ENCODE measurements at regions not wholly inside any gene's neighbourhood (a gene's known extent, or its start where the extent isn't known, plus 50 kb on each side); places are given as distances from the start of the nearest gene placed in this dataset.
A peak's percentile ranks its signal among the peaks of the same experiment; 100 is the strongest.

DNA sequence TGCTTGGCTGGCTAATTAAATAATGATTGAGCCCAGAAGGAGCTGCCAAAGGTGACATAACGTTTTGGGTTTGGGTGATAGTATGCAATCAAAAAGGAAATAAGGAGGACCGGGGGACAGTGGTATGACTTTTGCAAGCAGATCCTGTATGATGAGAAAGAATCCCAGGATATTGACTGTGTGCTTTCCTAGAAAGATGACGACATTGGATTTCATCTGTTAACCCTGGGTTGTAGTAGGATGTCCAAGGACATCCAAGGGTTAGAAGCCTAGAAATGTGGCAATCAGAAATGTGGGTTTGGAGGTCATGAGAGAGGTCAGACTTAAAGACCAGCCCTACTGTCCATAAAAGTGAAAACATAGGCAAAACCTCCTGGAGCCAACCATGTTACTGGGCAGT, 50.3 kb upstream of the HMHB1 start:
- DNase-seq (ENCODE audit: low read depth, low spot score), result no peak
- in situ Hi-C loops (cut with HindIII; ENCODE audit: low pct_unique_long_range_greater_than_20kb, low sequenced_read_pairs), result no loop called here

DNA sequence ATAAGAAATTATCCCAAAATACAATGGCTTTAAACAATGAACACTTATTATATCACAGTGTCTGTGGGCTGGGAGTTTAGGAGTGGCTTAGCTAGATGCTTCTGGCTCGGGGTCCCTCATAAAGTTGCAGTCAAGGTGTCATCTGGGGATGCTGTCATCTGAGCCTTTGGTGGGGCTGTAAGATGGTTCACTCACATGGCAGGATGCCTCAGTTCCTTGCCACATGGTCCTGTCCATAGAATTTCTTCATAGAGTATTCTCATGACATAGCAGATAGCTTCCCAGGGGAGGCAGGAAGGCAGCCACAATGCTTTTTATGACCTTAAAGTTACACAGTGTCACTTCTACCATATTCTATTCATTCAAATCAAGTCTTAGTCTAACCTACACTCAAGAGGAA, 51.2 kb upstream of the HMHB1 start:
- no peak for DNase-seq (ENCODE audit: low read depth, low spot score)
- in situ Hi-C loops (cut with HindIII; ENCODE audit: low pct_unique_long_range_greater_than_20kb, low sequenced_read_pairs), result no loop called here

DNA sequence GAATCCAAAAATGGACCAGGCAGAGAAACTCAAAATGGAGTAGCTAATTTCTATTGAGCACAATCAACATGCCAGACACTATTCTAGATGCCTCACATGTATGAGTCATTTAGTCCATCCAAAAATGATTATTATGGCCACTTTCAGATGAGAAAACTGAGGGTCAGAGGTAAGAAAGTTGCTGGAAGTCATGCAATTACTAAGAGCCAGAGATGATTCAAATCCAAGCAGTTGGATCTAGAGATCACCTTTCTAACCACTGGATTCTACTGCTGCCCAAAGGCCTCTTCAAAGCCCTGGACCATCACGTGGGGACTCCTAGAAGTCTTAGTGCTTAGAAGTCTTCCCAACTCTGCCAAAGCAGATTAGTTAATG, 51.8 kb upstream of the HMHB1 start:
- DNase-seq (ENCODE audit: low read depth, low spot score), result no peak
- in situ Hi-C loops (cut with HindIII; ENCODE audit: low pct_unique_long_range_greater_than_20kb, low sequenced_read_pairs), result no loop called here

DNA sequence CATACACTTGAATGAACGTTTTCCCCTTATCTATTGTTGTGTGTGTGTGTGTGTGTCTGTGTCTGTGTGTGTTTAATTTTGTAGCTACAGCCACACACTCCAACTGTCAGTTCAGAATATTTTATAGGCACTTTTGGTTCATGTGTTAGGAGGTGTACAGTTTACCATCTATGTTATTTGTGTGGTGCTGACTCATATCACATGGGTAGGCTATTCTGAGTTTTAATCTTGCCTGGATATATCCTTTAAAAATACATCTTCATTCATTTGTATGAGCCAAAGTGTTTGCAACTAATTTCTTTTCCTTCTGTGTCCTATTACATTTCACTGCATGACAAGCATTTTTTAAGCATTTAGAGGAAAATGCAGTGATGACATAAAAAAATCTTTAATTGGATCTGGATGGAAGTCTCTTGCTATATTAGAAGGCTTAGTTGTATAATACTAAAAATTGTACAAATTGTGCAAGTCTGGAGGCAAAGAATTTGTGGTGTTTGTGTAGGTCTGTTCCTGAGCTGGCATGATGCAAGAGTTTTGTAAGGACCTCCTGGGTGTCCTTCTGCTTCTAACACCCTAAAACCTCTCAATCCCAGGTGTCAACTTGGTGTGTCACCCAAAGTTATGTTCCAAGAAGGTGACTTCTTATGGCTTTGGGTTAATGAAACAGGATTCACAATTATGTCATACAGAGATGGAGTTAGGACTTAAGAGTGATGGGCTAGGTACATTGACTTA, 52.4 kb upstream of the HMHB1 start:
- in situ Hi-C loops (cut with HindIII; ENCODE audit: low pct_unique_long_range_greater_than_20kb, low sequenced_read_pairs), result no loop called here

GRCh38 chr5:143758750-143759149, 53.2 kb upstream of the HMHB1 start:
- in situ Hi-C loops (cut with HindIII; ENCODE audit: low pct_unique_long_range_greater_than_20kb, low sequenced_read_pairs), result no loop called here
- DNase-seq (ENCODE audit: low read depth, low spot score), result no peak

More for the DNA sequence above, 52.4 kb upstream of the HMHB1 start:
- DNase-seq (ENCODE audit: low read depth, low spot score), result no peak

GRCh38 chr5:143758015-143758414, 53.9 kb upstream of the HMHB1 start:
- in situ Hi-C loops (cut with HindIII; ENCODE audit: low pct_unique_long_range_greater_than_20kb, low sequenced_read_pairs), result no loop called here
- DNase-seq (ENCODE audit: low read depth, low spot score), result no peak

- DNase-seq (ENCODE audit: low read depth, low spot score), result no peak
- in situ Hi-C loops (cut with HindIII; ENCODE audit: low pct_unique_long_range_greater_than_20kb, low sequenced_read_pairs), result no loop called here
Observed at GRCh38 chr5:143757116-143757515, 54.8 kb upstream of the HMHB1 start.

GRCh38 chr5:143755966-143756365, 56.0 kb upstream of the HMHB1 start:
- in situ Hi-C loops (cut with HindIII; ENCODE audit: low pct_unique_long_range_greater_than_20kb, low sequenced_read_pairs), result no loop called here

GRCh38 chr5:143752165-143752850, 59.7 kb upstream of the HMHB1 start:
- no peak for DNase-seq (ENCODE audit: low read depth, low spot score)
- in situ Hi-C loops (cut with HindIII; ENCODE audit: low pct_unique_long_range_greater_than_20kb, low sequenced_read_pairs), result no loop called here

More at GRCh38 chr5:143755966-143756365, 56.0 kb upstream of the HMHB1 start:
- no peak for DNase-seq (ENCODE audit: low read depth, low spot score)

DNA sequence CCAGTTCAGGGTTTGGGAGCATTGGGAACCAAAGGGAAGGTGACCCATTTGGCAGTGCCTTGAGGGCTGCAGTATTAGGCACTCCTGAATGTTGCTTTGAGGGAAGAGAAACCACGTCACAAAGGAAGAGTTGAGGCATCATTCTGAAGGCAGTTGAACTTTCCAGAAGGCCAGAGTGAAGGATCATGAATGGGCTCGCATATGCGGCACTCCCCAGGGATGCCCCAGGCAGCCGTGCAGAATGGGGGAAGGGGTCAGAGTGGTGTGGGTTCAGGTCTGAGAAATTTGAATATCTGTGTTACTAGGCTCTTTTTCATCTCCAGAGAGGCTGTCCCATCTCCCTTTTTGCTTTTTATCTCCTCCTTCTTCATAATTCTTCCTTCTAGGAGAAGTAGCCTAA, 60.6 kb upstream of the HMHB1 start:
- no peak for DNase-seq (ENCODE audit: low read depth, low spot score)
- in situ Hi-C loops (cut with HindIII; ENCODE audit: low pct_unique_long_range_greater_than_20kb, low sequenced_read_pairs), result no loop called here

GRCh38 chr5:143749581-143750205, 62.3 kb upstream of the HMHB1 start:
- in situ Hi-C loops (cut with HindIII; ENCODE audit: low pct_unique_long_range_greater_than_20kb, low sequenced_read_pairs), result no loop called here
- no peak for DNase-seq (ENCODE audit: low read depth, low spot score)

GRCh38 chr5:143748516-143748915, 63.4 kb upstream of the HMHB1 start:
- in situ Hi-C loops (cut with HindIII; ENCODE audit: low pct_unique_long_range_greater_than_20kb, low sequenced_read_pairs), result no loop called here
- DNase-seq (ENCODE audit: low read depth, low spot score), result no peak

DNA sequence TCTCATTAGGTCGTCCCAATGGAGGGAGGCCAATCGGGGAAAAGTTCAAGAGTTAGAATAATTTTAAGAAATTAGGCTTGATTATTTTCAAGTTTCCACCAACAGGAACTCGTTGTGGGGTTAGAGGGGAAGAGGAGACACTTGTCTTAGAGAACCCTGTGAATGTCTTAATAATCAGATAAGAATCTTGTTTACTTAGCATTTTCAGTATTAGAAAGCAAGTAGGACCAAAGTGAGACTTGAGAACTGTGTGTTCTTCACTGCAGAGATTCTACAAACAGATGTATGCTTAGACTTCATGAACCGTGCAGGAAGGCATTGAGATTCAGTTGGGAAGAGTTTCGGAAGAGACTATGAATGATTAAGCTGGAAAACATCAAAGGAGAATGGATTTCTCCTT, 69.0 kb upstream of the HMHB1 start:
- in situ Hi-C loops (cut with HindIII; ENCODE audit: low pct_unique_long_range_greater_than_20kb, low sequenced_read_pairs), result no loop called here
- DNase-seq (ENCODE audit: low read depth, low spot score), result no peak

DNA sequence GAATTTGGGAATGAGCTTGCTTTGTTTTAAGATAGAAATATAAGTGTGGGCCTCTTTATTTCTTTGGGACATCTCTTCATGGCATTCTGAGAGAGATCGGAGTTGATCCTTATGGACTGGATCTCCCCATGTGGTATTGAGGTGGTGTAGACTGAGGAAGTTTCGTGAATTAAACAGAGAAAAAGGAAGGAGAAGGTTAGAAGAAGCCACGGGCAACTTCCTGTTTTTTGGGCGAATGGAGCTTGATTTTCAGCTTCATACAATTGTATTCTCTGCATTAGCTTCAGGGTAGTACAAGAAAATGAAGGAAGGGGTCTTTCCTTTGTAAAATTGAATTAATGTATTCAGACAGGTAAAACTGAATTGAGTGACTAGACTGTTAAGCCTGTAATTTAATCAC, 70.5 kb upstream of the HMHB1 start:
- no peak for DNase-seq (ENCODE audit: low read depth, low spot score)
- in situ Hi-C loops (cut with HindIII; ENCODE audit: low pct_unique_long_range_greater_than_20kb, low sequenced_read_pairs), result no loop called here

GRCh38 chr5:143740956-143741355, 71.0 kb upstream of the HMHB1 start:
- no peak for DNase-seq (ENCODE audit: low read depth, low spot score)
- in situ Hi-C loops (cut with HindIII; ENCODE audit: low pct_unique_long_range_greater_than_20kb, low sequenced_read_pairs), result no loop called here

GRCh38 chr5:143739746-143740145, 72.2 kb upstream of the HMHB1 start:
- DNase-seq (ENCODE audit: low read depth, low spot score), result no peak

GRCh38 chr5:143738417-143739401, 73.3 kb upstream of the HMHB1 start:
- in situ Hi-C loops (cut with HindIII; ENCODE audit: low pct_unique_long_range_greater_than_20kb, low sequenced_read_pairs), result no loop called here
- no peak for DNase-seq (ENCODE audit: low read depth, low spot score)

More at GRCh38 chr5:143739746-143740145, 72.2 kb upstream of the HMHB1 start:
- in situ Hi-C loops (cut with HindIII; ENCODE audit: low pct_unique_long_range_greater_than_20kb, low sequenced_read_pairs), result no loop called here

- DNase-seq (ENCODE audit: low read depth, low spot score), result peak; percentile 12
- in situ Hi-C loops (cut with HindIII; ENCODE audit: low pct_unique_long_range_greater_than_20kb, low sequenced_read_pairs), result no loop called here
Observed at GRCh38 chr5:143737062-143737461, 74.9 kb upstream of the HMHB1 start.

Data from SK-MEL-5 (cell line).